Kidney (tissue), 13 donors: ENCODE measurements at regions not wholly inside any gene's neighbourhood (a gene's known extent, or its start where the extent isn't known, plus 50 kb on each side); places are given as distances from the start of the nearest gene placed in this dataset.

Experiments used
- DNase-seq, 5 donors: peaks; one replicate each; pipeline ENCODE4 v3.0.0-alpha.2; 2013 to 2020
- FAIRE-seq: peaks from 2 replicates; lab custom pipeline; 2012; peaks lifted over from hg19 to GRCh38; lab: Jason Lieb, UNC
- H3K27ac ChIP-seq, 2 donors: one replicate each; pipeline ENCODE4 v1.7.0; 2013; ENCODE audit warnings: low read depth in 2 of 2, low read length in 2 of 2, inconsistent platforms in 1 of 2
- H3K27me3 ChIP-seq: one replicate; pipeline ENCODE4 v1.7.1; 2013; ENCODE audit warnings: low read length, inconsistent platforms; ENCODE audit not compliant: control insufficient read depth, insufficient read depth
- H3K36me3 ChIP-seq, 3 donors: one replicate each; pipeline versions ENCODE4 v1.7.0 to v1.7.1; 2013; ENCODE audit warnings: low read length in 3 of 3, control low read depth in 1 of 3, inconsistent platforms in 1 of 3; ENCODE audit not compliant: insufficient read depth in 3 of 3, control insufficient read depth in 2 of 3
- H3K4me1 ChIP-seq, 3 donors: one replicate each; pipeline versions ENCODE4 v1.7.0 to v1.7.1; 2013; ENCODE audit warnings: low read length in 3 of 3, inconsistent platforms in 1 of 3, low read depth in 1 of 3; ENCODE audit not compliant: control insufficient read depth in 2 of 3, insufficient read depth in 2 of 3
- H3K4me3 ChIP-seq, 3 donors: one replicate each; pipeline versions ENCODE4 v1.7.0 to v1.8.1; 2013; ENCODE audit warnings: low read length in 3 of 3, control low read depth in 1 of 3, inconsistent platforms in 1 of 3
- H3K9ac ChIP-seq, 3 donors: one replicate each; pipeline versions ENCODE4 v1.7.0 to v1.7.1; 2013; ENCODE audit warnings: low read length in 3 of 3, control low read depth in 1 of 3, inconsistent platforms in 1 of 3
- H3K9me3 ChIP-seq, 3 donors: one replicate each; pipeline versions ENCODE4 v1.7.0 to v1.7.1; 2013; ENCODE audit warnings: low read length in 3 of 3, control low read depth in 1 of 3, inconsistent platforms in 1 of 3; ENCODE audit not compliant: control insufficient read depth in 2 of 3, insufficient read depth in 1 of 3
- CTCF ChIP-seq: IDR thresholded peaks from 3 replicates; pipeline ENCODE4 v1.5.1; 2012; ENCODE audit warnings: mild to moderate bottlenecking, moderate library complexity, borderline replicate concordance; ENCODE audit not compliant: insufficient read depth; ENCODE audit errors: extremely low read depth
- intact Hi-C: fragments of 100-400 bp; cut with DNase I; formaldehyde crosslinking; loops from one replicate; pipeline ENCODE4 v1.11.1; 2022
- donor health status: control.
- donor health status: control.
- donor health status: control.
- donor health status: control.
- donor health status: control.
- donor health status: DM: yes; HTN: yes; CAD: no.
- donor health status: Normal renal cell carcinoma (clear cell type).

DNA sequence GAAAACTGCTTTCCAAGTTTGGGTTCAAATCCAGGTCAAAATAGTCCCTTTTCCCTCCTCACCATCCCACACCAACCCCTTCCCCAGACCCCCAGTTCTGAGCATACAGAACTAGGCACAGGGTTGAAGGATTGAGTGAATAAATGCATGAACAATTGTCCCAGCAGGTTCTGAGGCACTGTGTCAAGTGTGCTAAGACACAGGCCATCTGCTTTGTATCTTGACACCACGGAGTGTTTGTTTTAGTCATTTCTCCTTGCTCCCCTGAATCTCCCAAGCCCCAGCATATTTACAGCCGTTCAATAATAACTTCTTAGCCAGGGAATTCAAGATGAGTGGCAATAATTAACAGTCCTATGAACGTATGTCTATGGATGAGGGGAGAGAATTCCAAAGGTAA is 102.8 kb upstream of the JARID2 start:
- no peaks in the 10 kb centered on the region for H3K36me3 ChIP-seq
- FAIRE-seq (no peak), DNase-seq (no peak)
- no peak overlapping the region for H3K4me3 ChIP-seq
- no peak for TF ChIP-seq CTCF
- H3K27ac ChIP-seq, result no peak overlapping the region
- H3K4me1 ChIP-seq, result no peaks in the 10 kb centered on the region
- no peaks in the 10 kb centered on the region for H3K9me3 ChIP-seq
- intact Hi-C loops, result no loop called here
- no peak overlapping the region for H3K9ac ChIP-seq
- H3K27me3 ChIP-seq, result no peaks in the 10 kb centered on the region

DNA sequence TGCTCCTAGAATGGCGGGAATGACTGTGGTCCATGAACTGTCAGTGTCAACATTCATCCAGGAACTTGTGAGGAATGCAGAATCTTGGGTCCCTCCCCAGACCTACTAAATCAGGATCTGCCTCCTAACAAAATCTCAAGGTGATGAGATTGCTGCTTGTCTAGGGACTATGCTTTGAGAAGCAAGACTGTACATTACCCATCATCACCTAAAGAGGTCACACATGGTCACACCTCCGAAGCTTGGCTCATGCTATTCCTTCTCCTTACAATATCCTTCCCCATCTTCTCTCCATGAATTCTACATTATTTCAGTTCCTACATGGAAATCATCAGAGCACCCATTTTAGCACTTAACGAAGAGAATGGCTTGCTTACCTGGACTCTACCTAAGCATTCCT is 102.3 kb upstream of the JARID2 start:
- no peaks in the 10 kb centered on the region for H3K9me3 ChIP-seq
- no peaks in the 10 kb centered on the region for H3K36me3 ChIP-seq
- no peak for TF ChIP-seq CTCF
- no peak overlapping the region for H3K27ac ChIP-seq
- no peaks in the 10 kb centered on the region for H3K27me3 ChIP-seq
- intact Hi-C loops, result no loop called here
- no peaks in the 10 kb centered on the region for H3K4me1 ChIP-seq
- H3K9ac ChIP-seq, result no peak overlapping the region
- DNase-seq (no peak), FAIRE-seq (no peak)
- H3K4me3 ChIP-seq, result no peak overlapping the region

GRCh38 chr6:15145821-15146220 is 100.0 kb upstream of the JARID2 start:
- no peak for TF ChIP-seq CTCF
- DNase-seq, result no peak
- no peak overlapping the region for H3K9ac ChIP-seq
- H3K27ac ChIP-seq, result no peak overlapping the region
- no peak for FAIRE-seq
- H3K36me3 ChIP-seq, result no peaks in the 10 kb centered on the region
- H3K4me3 ChIP-seq, result no peak overlapping the region
- H3K4me1 ChIP-seq, result no peaks in the 10 kb centered on the region
- H3K27me3 ChIP-seq, result no peaks in the 10 kb centered on the region
- intact Hi-C loops, result no loop called here
- no peaks in the 10 kb centered on the region for H3K9me3 ChIP-seq

DNA sequence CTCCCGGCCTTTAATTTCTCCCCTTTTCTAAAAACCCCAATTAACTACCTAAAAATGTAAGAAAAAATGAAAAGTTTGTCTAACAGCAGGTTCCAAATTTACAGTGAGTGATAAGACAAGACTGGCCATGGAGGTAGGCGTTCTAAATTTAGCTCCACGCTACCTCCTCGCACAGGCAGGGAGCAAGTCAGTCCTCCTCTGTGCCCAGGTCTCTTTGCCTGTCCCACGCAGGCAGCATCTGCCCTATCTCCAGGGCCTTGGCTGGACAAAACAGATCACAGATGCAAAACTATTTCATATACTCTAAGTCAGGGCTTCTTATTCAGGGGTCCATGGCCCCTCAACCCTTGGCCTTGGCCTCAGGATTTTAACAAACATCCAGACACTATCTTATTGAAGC is 98.0 kb upstream of the JARID2 start:
- H3K27ac ChIP-seq, result no peak overlapping the region
- H3K4me1 ChIP-seq, result no peaks in the 10 kb centered on the region
- H3K27me3 ChIP-seq, result no peaks in the 10 kb centered on the region
- FAIRE-seq (no peak), DNase-seq (no peak)
- no peak overlapping the region for H3K4me3 ChIP-seq
- no peak overlapping the region for H3K9ac ChIP-seq
- no peak for TF ChIP-seq CTCF
- H3K9me3 ChIP-seq, result no peaks in the 10 kb centered on the region
- intact Hi-C loops, result no loop called here
- no peaks in the 10 kb centered on the region for H3K36me3 ChIP-seq
